NCI-H2029 (cell line): ENCODE measurements at regions not wholly inside any gene's neighbourhood (a gene's known extent, or its start where the extent isn't known, plus 50 kb on each side); places are given as distances from the start of the nearest gene placed in this dataset.

Experiments used
- DNase-seq: peaks from one replicate; lab custom pipeline; 2025; lab: John Stamatoyannopoulos, UW

DNA sequence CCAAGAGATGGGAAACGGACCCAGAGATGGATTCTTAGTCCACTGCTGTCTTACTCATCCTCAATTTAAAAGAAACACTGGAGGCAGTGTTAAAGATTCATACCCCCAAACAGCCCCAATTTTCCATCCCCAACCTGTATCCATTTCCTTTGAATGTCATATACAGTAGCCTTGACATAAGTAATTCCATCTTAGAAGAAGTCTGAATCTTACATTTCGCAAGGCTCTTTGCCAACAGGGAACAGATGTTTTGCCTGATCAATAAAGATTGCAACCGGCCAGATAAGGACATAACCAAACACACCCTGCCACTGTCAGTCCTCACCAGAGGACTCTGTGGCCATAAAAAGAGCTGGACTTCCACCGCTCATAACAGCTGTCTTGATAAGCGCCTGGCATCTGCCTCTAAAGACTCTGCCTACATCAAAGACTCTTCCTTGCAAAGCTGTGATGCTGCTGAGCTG lies 59.0 kb upstream of the MED9 start:
- no peak for DNase-seq

DNA sequence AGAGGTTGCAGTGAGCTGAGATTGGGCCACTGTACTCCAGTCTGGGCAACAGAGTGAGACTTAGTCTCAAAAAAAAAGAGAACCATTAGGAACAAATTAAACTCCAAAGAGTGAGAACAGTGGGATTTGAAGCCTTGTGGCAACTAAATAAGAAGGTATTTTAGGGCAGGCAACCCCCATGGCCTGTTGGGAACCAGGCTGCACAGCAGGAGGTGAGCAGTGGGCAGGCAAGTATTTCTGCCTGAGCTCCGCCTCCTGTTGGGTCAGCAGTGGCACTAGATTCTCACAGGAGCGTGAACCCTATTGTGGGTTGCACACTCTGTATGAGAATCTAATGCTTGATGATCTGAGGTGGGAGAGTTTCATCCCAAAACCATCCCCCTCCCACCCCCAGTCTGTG lies 57.6 kb upstream of the MED9 start:
- DNase-seq = no peak

DNA sequence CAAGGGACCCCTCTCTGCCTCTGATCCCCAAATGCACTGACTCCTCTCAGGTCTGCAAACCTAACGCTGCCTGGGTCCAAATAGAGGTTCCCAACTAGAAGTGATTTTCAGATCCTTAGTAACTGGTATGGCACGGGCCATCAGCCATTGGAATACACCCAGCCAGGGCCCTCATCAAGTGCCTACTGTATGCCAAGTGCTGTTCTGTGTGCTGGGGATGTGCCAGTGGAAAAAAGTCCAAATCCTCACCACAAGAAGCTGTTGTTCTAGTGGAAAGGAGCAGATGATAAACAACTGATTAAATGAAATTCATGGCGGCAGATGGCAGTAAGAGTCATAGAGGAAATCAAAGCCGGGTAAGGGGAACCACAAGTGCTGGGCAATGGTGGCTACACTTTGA lies 57.2 kb upstream of the MED9 start:
- DNase-seq = no peak

DNA sequence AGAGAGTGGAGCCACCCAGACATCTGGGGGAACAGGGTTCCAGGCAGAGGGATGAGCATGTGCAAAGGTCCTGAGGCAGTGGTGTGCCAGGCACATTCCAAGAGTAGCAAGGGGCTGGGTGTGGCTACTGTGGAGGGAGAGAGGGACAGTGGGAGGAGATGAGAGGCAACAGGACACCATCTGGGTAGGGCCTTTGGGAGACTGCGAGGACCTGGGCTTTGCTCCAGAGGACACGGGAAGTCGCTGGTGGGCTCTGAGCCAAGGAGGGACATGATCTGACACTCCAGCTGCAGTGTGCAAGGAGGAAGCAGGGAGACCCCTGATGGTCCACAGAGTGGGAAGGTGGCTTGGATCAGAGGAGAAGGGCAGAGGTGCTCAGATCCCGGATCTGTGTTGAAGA lies 56.7 kb upstream of the MED9 start:
- peak; percentile 81 for DNase-seq

DNA sequence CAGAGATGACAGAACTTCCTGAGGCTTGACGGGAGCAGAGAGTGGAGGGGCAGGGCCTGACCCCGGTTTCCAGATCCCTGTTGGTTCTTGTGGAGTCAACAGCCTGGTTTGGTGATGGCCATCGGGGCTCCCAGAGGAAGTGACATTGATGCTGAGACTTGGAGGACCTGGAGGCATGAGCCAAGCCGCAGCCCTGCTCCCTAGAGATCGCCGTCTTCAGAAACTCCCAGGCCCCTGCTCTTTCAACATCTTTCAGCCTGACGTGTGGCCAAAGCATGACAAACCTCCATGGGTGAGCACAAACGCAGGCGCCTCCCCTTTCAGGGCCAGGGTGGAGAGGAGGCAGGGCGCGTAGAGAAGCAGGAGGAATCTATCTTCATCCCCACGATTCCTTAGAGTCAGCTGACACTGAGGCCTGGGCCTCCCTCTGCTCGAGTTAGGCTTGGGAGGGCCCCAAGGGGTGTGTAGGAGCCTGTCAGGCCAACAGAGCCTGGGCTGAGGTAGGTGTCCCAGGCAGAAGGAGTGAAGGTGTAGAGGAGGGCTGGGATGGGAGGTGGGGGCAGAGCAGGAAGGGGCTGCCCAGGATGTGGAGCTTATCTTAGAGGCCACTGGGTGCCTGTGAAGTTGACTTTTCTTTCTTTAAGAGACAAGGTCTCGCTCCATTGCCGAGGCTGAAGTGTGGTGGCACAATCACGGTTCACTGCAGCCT lies 56.1 kb upstream of the MED9 start:
- DNase-seq = no peak

DNA sequence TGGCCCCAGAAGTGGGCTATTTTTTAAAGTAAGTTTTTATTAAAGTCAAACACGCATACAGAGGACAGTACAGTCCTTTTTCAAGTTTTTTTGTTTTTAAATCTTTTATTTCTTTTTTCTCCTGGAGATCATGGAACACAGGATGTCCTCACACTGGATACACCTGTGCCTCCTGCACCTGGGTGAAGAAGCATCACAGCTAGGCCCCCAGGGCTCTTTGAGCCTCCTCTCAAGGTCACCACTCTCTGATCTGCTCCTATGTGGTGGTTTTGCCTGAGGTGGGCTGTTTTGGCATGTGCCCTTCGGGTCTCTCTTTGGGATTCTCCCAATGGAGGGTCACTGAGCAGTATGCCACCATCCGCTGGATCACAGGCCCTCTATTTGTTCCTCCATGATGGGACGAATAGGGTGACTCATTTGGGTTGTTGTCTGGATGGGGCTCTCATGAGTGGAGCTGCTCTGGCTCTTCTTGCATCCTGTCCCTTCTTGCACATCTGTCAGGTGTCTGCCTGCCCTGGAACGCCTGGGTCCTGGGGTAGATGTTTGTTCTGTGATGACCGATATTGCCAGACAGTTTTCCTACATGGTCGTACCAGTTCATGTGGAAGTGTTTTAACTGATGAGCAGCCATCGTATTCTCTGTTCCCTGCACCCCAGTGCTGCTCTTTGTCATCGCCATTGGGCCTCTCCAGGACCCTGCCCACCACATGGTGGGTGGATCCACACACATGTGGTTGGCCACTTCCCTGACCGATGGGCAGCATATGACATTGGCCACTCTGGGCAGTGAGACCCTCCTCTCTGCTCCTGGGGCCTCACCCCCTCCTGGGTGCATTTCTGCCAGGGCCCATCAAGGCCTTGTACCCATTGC lies 55.2 kb upstream of the MED9 start:
- no peak for DNase-seq

DNA sequence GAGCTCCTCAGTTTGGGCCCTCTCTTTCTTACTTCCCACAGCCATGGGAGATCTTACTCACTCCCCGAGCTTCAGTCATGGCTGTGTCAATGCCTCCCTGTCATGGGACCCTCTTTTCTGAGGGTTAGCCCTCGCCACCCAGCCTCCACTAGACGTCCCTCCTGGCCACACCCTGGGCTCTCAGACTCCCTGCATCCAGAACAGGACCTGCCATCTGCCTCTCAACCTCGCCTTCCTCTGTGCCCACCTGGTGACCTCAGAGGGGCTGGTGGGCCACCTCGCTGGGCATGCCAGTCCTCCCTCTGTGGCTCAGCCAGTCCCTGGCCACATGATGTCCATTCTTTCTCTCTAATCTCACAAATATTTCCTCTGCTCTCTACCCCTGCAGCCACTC lies 54.6 kb upstream of the MED9 start:
- no peak for DNase-seq

- no peak for DNase-seq
Observed at GRCh38 chr17:17422641-17423040, 54.2 kb upstream of the MED9 start.

- no peak for DNase-seq
Observed at GRCh38 chr17:17423656-17424055, 53.1 kb upstream of the MED9 start.

- no peak for DNase-seq
Observed at GRCh38 chr17:17424552-17424951, 52.2 kb upstream of the MED9 start.

DNA sequence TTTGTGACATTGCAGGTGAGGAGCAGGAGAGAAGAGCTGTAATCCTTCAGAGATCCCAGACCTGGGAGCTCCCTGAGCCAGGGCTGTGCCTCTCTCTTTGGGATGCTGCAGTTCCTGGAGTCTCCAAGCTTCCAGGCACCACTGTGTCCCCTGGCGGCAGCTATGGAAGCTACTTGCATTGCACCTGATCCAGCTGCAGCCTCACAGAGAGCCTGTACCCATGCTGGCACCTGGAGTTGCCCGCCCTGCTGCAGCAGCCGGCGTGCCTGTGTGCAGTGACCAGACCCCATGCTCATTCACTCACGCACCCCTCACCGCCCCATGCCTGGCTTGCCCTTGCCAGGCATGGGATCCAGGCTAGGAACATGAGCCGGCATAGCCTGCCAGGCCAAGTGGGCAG lies 51.8 kb upstream of the MED9 start:
- DNase-seq = no peak

GRCh38 chr17:17425591-17425990 lies 51.2 kb upstream of the MED9 start:
- no peak for DNase-seq

- DNase-seq = no peak
Observed at GRCh38 chr17:17426184-17426583, 50.6 kb upstream of the MED9 start.
